ENCODE measurements at regions not wholly inside any gene's neighbourhood (a gene's known extent, or its start where the extent isn't known, plus 50 kb on each side); places are given as distances from the start of the nearest gene placed in this dataset.

- ChIA-PET POLR2A (no interaction called here), CTCF (interaction anchor here (1.1 to 1.7 kb wide), 3 partner anchors 9 to 125 kb away, joined by 3 to 4 read pairs (median 3); no protein-coding TSS in a partner anchor)
- DNase-seq (ENCODE audit: extremely low spot score), result no peak
- no peak for TF ChIP-seq CTCF (IDR thresholded peaks at IDR 0.05; ENCODE audit: control extremely low read depth, extremely low read depth, low read depth, missing control alignments)
These were observed 448.1 kb downstream of the PLCL1 start for GRCh38 chr2:198252472-198252871.

- no peak for DNase-seq (ENCODE audit: extremely low spot score)
- TF ChIP-seq CTCF (IDR thresholded peaks at IDR 0.05; ENCODE audit: control extremely low read depth, extremely low read depth, low read depth, missing control alignments), result no peak
- ChIA-PET CTCF (interaction anchor here (1.6 kb wide), 1 partner anchor 9 kb away, joined by 7 read pairs; no protein-coding TSS in a partner anchor), POLR2A (no interaction called here)
These were observed 437.7 kb downstream of the PLCL1 start for GRCh38 chr2:198242093-198242492.

GRCh38 chr2:198238429-198238828 lies 434.0 kb downstream of the PLCL1 start:
- CTCF ChIA-PET, result no interaction called here
- POLR2A ChIA-PET, result no interaction called here
- no peak for DNase-seq (ENCODE audit: extremely low spot score)
- TF ChIP-seq CTCF (IDR thresholded peaks at IDR 0.05; ENCODE audit: control extremely low read depth, extremely low read depth, low read depth, missing control alignments), result no peak

- no peak for TF ChIP-seq CTCF (IDR thresholded peaks at IDR 0.05; ENCODE audit: control extremely low read depth, extremely low read depth, low read depth, missing control alignments)
- ChIA-PET POLR2A (no interaction called here), CTCF (no interaction called here)
- DNase-seq (ENCODE audit: extremely low spot score), result no peak
These were observed 431.9 kb downstream of the PLCL1 start for GRCh38 chr2:198236338-198236737.

- TF ChIP-seq CTCF (IDR thresholded peaks at IDR 0.05; ENCODE audit: control extremely low read depth, extremely low read depth, low read depth, missing control alignments), result no peak
- ChIA-PET POLR2A (no interaction called here), CTCF (no interaction called here)
- DNase-seq (ENCODE audit: extremely low spot score), result no peak
These were observed 427.9 kb downstream of the PLCL1 start for GRCh38 chr2:198232281-198232680.

- ChIA-PET POLR2A (no interaction called here), CTCF (interaction anchor here (0.8 to 1.1 kb wide), 2 partner anchors 12 to 65 kb away, joined by 3 read pairs; no protein-coding TSS in a partner anchor)
- TF ChIP-seq CTCF (IDR thresholded peaks at IDR 0.05; ENCODE audit: control extremely low read depth, extremely low read depth, low read depth, missing control alignments), result no peak
- no peak for DNase-seq (ENCODE audit: extremely low spot score)
These were observed 427.2 kb downstream of the PLCL1 start for GRCh38 chr2:198231562-198231961.

Data from GM10248 (cell line).